GM18951 (cell line): ENCODE measurements at regions not wholly inside any gene's neighbourhood (a gene's known extent, or its start where the extent isn't known, plus 50 kb on each side); places are given as distances from the start of the nearest gene placed in this dataset.

Experiments used
- POLR2A ChIP-seq: IDR thresholded peaks from 4 replicates; pipeline ENCODE4 v1.6.1; 2011; ENCODE audit warnings: mild to moderate bottlenecking; ENCODE audit not compliant: insufficient read length, insufficient read depth; ENCODE audit errors: extremely low read depth
- in situ Hi-C: fragments of 300-500 bp; cut with MboI; formaldehyde crosslinking; loops from one replicate; pipeline ENCODE4 v1.12.0; 2022; ENCODE audit warnings: low sequenced_read_pairs, mixed read lengths, inconsistent platforms; ENCODE audit not compliant: unreplicated experiment

- TF ChIP-seq POLR2A = no peak
- in situ Hi-C loops = no loop called here
These were observed 308.2 kb downstream of the ATP23 start for GRCh38 chr12:58249610-58250009.

- in situ Hi-C loops = no loop called here
- no peak for TF ChIP-seq POLR2A
These were observed 308.7 kb downstream of the ATP23 start for GRCh38 chr12:58250077-58250476.

GRCh38 chr12:58252914-58253313 lies 311.5 kb downstream of the ATP23 start:
- in situ Hi-C loops = no loop called here
- no peak for TF ChIP-seq POLR2A

GRCh38 chr12:58253663-58254062 lies 312.3 kb downstream of the ATP23 start:
- TF ChIP-seq POLR2A = no peak
- in situ Hi-C loops = no loop called here

- in situ Hi-C loops = no loop called here
- TF ChIP-seq POLR2A = no peak
These were observed 313.2 kb downstream of the ATP23 start for GRCh38 chr12:58254463-58255100.

- no peak for TF ChIP-seq POLR2A
- in situ Hi-C loops = no loop called here
These were observed 321.4 kb downstream of the ATP23 start for GRCh38 chr12:58262796-58263195.

- no peak for TF ChIP-seq POLR2A
- in situ Hi-C loops = no loop called here
These were observed 322.4 kb downstream of the ATP23 start for GRCh38 chr12:58263816-58264215.

GRCh38 chr12:58268069-58268468 lies 326.7 kb downstream of the ATP23 start:
- in situ Hi-C loops = no loop called here
- TF ChIP-seq POLR2A = no peak

GRCh38 chr12:58269476-58269875 lies 328.1 kb downstream of the ATP23 start:
- in situ Hi-C loops = no loop called here
- no peak for TF ChIP-seq POLR2A

GRCh38 chr12:58270966-58271705 lies 329.8 kb downstream of the ATP23 start:
- in situ Hi-C loops = no loop called here
- no peak for TF ChIP-seq POLR2A

- no peak for TF ChIP-seq POLR2A
- in situ Hi-C loops = no loop called here
These were observed 331.1 kb downstream of the ATP23 start for GRCh38 chr12:58272461-58272860.

- in situ Hi-C loops = no loop called here
- TF ChIP-seq POLR2A = no peak
These were observed 335.9 kb downstream of the ATP23 start for GRCh38 chr12:58277231-58277630.

GRCh38 chr12:58283553-58283952 lies 342.2 kb downstream of the ATP23 start:
- in situ Hi-C loops = no loop called here
- TF ChIP-seq POLR2A = no peak

GRCh38 chr12:58285551-58285950 lies 344.2 kb downstream of the ATP23 start:
- no peak for TF ChIP-seq POLR2A
- in situ Hi-C loops = no loop called here

GRCh38 chr12:58286353-58286752 lies 345.0 kb downstream of the ATP23 start:
- no peak for TF ChIP-seq POLR2A
- in situ Hi-C loops = no loop called here

GRCh38 chr12:58288190-58288589 lies 346.8 kb downstream of the ATP23 start:
- TF ChIP-seq POLR2A = no peak
- in situ Hi-C loops = no loop called here
